Calu3 (cell line): ENCODE measurements at regions not wholly inside any gene's neighbourhood (a gene's known extent, or its start where the extent isn't known, plus 50 kb on each side); places are given as distances from the start of the nearest gene placed in this dataset.
"Not testable (repeated sequence)": the region's sequence is repeated elsewhere in the genome, so short reads cannot be mapped to it uniquely, and the experiment has no call there.

Experiments
- BruUV-seq: library from RNA; stranded (reverse); fragments of 400-500 nt; replicated peaks from 2 replicates; lab custom pipeline; 2021; lab: Mats Ljungman, UMichigan
- CTCF ChIA-PET: fragments of 300-600 bp; sonication (Branson Sonifier 250); formaldehyde crosslinking; loops from one replicate; lab custom pipeline; 2022; ENCODE audit warnings: antibody characterized with exemption; lab: Charles Lee
- DNase-seq: peaks from one replicate; pipeline ENCODE4 v3.0.0; 2022
- H3K27ac Mint-ChIP-seq: one replicate; pipeline ENCODE4 v1.8.0; 2022; ENCODE audit warnings: mixed read lengths; ENCODE audit not compliant: unreplicated experiment
- H3K27me3 Mint-ChIP-seq: one replicate; pipeline ENCODE4 v1.8.0; 2022; ENCODE audit warnings: mixed read lengths; ENCODE audit not compliant: unreplicated experiment
- H3K36me3 Mint-ChIP-seq: one replicate; pipeline ENCODE4 v1.8.0; 2022; ENCODE audit warnings: mild to moderate bottlenecking, moderate library complexity, mixed read lengths; ENCODE audit not compliant: insufficient read depth, unreplicated experiment
- H3K4me1 Mint-ChIP-seq: one replicate; pipeline ENCODE4 v1.8.0; 2022; ENCODE audit warnings: mild to moderate bottlenecking, low read depth, mixed read lengths; ENCODE audit not compliant: unreplicated experiment
- H3K4me3 Mint-ChIP-seq: one replicate; pipeline ENCODE4 v1.8.0; 2022; ENCODE audit warnings: mild to moderate bottlenecking, low read depth, moderate library complexity, mixed read lengths; ENCODE audit not compliant: unreplicated experiment
- H3K9me3 Mint-ChIP-seq: one replicate; pipeline ENCODE4 v1.8.0; 2022; ENCODE audit warnings: low read depth, mixed read lengths; ENCODE audit not compliant: unreplicated experiment
- intact Hi-C: fragments of 100-400 bp; cut with micrococcal nuclease; formaldehyde crosslinking; loops from one replicate; pipeline ENCODE4 v1.10.0; 2022; ENCODE audit not compliant: unreplicated experiment
- TF ChIP-seq, protein P1 (sequence below): fragments of 200-600 bp; IDR thresholded peaks from one replicate; pipeline ENCODE4 v1.8.0; 2022; ENCODE audit warnings: antibody characterized with exemption; ENCODE audit not compliant: unreplicated experiment

DNA sequence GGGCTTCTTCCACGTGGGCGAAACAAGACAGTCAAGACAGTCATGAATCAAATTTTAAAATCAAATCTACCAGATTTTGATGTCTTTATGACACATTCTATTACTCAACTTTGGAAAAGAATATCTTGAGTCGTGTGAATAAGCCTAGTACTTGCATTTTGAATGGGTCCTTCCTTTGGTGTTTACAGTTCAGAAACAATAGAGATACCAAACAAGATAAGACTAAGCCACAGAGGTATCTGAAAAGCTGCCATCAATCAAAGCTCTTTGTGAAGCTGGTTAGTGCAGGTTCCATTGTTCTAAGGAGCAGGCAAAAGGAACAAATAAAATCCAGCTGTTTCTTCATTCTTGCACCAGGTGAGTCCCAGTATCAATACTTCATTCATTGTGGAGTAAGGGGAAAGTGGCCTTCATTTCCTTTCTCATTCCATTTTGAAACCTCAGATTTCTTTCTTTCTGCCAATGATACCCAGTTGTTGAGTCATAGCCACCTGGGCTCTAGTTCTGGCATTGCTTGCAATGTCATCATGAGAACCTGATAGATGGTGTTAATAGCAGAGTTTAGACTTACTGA is 151.7 kb upstream of the L3MBTL4 start:
- no TSS peak for BruUV-seq
- Mint-ChIP-seq H3K4me3 (no peak overlapping the region), H3K36me3 (no peaks in the 10 kb centered on the region), H3K27ac (no peak overlapping the region), H3K9me3 (peaks cover 3% of the 10 kb centered on the region), H3K4me1 (no peaks in the 10 kb centered on the region), H3K27me3 (peaks cover 25% of the 10 kb centered on the region)
- intact Hi-C loops = loop anchor here (5.0 kb wide), 1 partner anchor 96 kb away; no protein-coding TSS in a partner anchor
- CTCF ChIA-PET = no interaction called here
- TF ChIP-seq, protein P1, sequence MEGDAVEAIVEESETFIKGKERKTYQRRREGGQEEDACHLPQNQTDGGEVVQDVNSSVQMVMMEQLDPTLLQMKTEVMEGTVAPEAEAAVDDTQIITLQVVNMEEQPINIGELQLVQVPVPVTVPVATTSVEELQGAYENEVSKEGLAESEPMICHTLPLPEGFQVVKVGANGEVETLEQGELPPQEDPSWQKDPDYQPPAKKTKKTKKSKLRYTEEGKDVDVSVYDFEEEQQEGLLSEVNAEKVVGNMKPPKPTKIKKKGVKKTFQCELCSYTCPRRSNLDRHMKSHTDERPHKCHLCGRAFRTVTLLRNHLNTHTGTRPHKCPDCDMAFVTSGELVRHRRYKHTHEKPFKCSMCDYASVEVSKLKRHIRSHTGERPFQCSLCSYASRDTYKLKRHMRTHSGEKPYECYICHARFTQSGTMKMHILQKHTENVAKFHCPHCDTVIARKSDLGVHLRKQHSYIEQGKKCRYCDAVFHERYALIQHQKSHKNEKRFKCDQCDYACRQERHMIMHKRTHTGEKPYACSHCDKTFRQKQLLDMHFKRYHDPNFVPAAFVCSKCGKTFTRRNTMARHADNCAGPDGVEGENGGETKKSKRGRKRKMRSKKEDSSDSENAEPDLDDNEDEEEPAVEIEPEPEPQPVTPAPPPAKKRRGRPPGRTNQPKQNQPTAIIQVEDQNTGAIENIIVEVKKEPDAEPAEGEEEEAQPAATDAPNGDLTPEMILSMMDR = no peak
- no peak for DNase-seq

DNA sequence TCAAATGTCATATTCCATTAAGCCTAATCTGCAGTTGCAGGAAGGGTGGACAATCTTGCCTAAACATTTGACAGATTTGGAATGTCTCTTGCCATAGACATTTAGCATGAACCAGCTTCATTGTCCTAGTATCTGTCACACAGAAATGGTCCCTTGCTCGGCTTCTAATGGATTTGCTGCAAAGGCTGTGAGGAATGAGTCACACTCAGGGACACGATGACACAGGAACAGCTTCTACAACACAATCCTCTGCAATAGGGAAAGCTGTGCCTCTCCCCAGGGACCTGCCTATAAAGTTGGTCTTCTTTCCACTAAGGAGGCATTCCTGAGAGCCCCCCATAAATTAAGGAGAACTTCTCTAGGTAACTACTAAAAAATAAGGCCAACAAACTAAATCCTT is 155.1 kb upstream of the L3MBTL4 start:
- no peaks in the 10 kb centered on the region for H3K4me1 Mint-ChIP-seq
- no peaks in the 10 kb centered on the region for H3K36me3 Mint-ChIP-seq
- no peak overlapping the region for H3K4me3 Mint-ChIP-seq
- intact Hi-C loops = loop anchor here (5.0 kb wide), 1 partner anchor 92 kb away; no protein-coding TSS in a partner anchor
- no peaks in the 10 kb centered on the region for H3K9me3 Mint-ChIP-seq
- no peak overlapping the region for H3K27ac Mint-ChIP-seq
- CTCF ChIA-PET = no interaction called here
- TF ChIP-seq, protein P1 = no peak
- no TSS peak for BruUV-seq
- H3K27me3 Mint-ChIP-seq = peaks cover 21% of the 10 kb centered on the region
- DNase-seq = no peak

DNA sequence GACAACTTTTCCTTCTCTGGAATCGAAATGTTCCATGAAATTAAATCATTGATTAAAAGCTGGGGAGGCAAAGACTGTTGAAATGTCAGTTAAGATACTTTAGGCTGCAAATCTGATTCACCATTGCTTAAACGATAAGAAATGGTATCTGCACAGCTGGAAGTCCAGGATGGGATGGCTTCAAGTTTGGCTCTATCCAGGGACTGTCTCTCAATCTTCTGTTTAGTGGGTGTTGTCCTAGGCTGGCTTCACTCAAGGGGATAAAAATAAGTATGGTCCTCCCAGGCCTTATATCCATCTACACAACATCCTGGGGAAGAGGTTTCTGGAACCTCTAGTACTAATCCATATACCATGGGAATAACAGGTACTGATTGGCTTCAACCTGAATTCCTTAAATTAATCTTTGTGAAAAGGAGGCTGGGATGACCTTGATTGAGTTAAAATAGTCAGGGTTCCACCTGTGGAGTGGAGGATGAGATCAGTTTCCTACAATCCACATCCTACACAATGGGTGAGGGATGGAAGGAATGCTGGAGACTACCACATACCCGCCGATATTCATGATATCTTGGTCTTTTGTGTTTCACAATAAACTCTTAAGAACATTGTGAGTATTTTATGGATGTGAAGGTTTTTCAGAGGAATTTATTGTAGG is 156.0 kb upstream of the L3MBTL4 start:
- no peaks in the 10 kb centered on the region for H3K36me3 Mint-ChIP-seq
- TF ChIP-seq, protein P1 = no peak
- H3K4me3 Mint-ChIP-seq = no peak overlapping the region
- H3K4me1 Mint-ChIP-seq = no peaks in the 10 kb centered on the region
- H3K27me3 Mint-ChIP-seq = peaks cover 21% of the 10 kb centered on the region
- no TSS peak for BruUV-seq
- DNase-seq = no peak
- H3K27ac Mint-ChIP-seq = no peak overlapping the region
- CTCF ChIA-PET = no interaction called here
- H3K9me3 Mint-ChIP-seq = no peaks in the 10 kb centered on the region
- intact Hi-C loops = no loop called here

DNA sequence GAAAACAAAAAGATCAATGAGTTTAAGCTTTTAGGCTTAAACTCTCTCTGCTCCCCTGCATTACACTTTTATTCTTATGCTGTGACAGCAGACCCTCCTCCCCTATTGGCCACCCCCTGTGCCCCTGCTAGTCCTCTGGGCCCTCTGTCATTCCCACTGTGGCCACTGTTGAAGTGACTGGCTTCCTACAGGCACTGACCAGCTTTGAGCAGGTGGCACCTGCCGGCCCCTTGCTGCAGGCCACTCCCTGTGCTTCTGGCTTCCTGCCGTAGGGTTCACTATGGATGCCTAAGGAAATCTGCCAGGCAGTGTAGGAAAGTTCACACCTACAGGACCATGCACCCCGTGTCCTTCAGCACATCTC is 156.5 kb upstream of the L3MBTL4 start:
- Mint-ChIP-seq H3K27me3 (peaks cover 21% of the 10 kb centered on the region), H3K27ac (no peak overlapping the region), H3K9me3 (no peaks in the 10 kb centered on the region), H3K36me3 (no peaks in the 10 kb centered on the region), H3K4me1 (no peaks in the 10 kb centered on the region), H3K4me3 (no peak overlapping the region)
- CTCF ChIA-PET = no interaction called here
- intact Hi-C loops = no loop called here
- no TSS peak for BruUV-seq
- DNase-seq = no peak
- TF ChIP-seq, protein P1 = no peak

DNA sequence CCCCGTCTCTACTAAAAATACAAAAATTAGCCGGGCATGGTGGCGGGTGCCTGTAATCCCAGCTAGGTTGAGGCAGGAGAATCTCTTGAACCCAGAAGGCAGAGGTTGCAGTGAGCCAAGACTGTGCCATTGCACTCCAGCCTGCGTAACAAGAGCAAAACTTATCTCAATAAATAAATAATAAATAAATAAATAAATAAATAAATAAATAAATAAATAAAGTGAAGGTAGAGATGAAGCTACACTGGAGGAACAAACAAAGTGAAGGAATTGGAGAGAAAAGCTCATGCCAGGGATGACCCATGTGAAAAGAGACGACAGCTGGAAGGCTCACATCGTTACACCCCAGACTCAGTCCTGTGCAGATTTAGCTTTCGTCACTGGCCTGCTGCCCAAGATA is 157.3 kb upstream of the ARHGAP28 start:
- CTCF ChIA-PET, H3K4me1 Mint-ChIP-seq, H3K27ac Mint-ChIP-seq, DNase-seq, BruUV-seq, H3K36me3 Mint-ChIP-seq, H3K4me3 Mint-ChIP-seq, H3K9me3 Mint-ChIP-seq, intact Hi-C loops: not testable (repeated sequence)
- peaks cover 21% of the 10 kb centered on the region for H3K27me3 Mint-ChIP-seq
